ENCODE measurements at regions not wholly inside any gene's neighbourhood (a gene's known extent, or its start where the extent isn't known, plus 50 kb on each side); places are given as distances from the start of the nearest gene placed in this dataset.
"Not testable (repeated sequence)": the region's sequence is repeated elsewhere in the genome, so short reads cannot be mapped to it uniquely, and the experiment has no call there.

DNA sequence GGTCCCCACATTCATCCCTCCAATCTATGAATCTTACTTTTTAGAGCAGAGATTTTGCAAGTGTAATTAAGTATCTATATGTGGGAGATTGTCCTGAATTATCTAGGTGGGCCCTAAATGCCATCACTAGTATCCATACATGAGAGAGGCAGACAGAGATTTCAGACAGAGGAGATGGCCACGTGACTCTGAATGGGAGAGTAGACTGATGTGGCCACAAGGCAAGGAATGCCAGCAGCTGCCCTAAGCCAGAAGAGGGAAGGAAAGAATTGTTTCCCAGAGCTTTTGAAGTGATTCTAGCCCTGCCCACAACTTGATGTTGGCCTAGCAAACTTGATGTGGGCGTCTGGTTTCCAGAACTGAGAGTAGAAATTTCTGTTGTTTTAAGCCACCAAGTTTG is 90.1 kb upstream of the PCAT7 start:
- peaks cover 53% of the 10 kb centered on the region for H3K9me3 ChIP-seq (replicated peaks)

DNA sequence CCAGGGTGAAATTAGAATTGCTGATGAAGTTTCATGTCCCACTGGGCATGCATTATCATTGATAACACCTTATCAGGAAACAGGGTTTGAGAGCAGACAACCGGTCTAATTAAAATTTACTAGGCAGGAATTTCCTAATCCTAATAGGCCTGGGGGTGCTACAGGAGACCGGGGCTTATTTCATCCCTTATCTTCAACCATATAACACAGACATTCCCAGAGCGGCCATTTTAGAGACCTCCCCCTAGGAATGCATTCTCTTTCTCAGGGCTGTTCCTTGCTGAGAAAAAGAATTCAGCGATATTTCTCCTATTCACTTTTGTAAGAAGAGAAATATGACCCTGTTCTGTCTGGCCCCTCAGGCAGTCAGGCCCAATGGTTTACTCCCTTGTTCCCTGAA is 82.8 kb upstream of the PCAT7 start:
- intact Hi-C loops (cut with micrococcal nuclease); H3K4me3 ChIP-seq; H3K27ac ChIP-seq (replicated peaks); DNase-seq; H3K36me3 ChIP-seq; H3K4me1 ChIP-seq: not testable (repeated sequence)
- H3K27me3 ChIP-seq (ENCODE audit: low read depth) = peaks cover 19% of the 10 kb centered on the region
- H3K9me3 ChIP-seq (replicated peaks) = peaks cover 42% of the 10 kb centered on the region

More for the DNA sequence above, 90.1 kb upstream of the PCAT7 start:
- TF ChIP-seq, protein P1, sequence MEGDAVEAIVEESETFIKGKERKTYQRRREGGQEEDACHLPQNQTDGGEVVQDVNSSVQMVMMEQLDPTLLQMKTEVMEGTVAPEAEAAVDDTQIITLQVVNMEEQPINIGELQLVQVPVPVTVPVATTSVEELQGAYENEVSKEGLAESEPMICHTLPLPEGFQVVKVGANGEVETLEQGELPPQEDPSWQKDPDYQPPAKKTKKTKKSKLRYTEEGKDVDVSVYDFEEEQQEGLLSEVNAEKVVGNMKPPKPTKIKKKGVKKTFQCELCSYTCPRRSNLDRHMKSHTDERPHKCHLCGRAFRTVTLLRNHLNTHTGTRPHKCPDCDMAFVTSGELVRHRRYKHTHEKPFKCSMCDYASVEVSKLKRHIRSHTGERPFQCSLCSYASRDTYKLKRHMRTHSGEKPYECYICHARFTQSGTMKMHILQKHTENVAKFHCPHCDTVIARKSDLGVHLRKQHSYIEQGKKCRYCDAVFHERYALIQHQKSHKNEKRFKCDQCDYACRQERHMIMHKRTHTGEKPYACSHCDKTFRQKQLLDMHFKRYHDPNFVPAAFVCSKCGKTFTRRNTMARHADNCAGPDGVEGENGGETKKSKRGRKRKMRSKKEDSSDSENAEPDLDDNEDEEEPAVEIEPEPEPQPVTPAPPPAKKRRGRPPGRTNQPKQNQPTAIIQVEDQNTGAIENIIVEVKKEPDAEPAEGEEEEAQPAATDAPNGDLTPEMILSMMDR (IDR thresholded peaks at IDR 0.05; ENCODE audit: borderline replicate concordance) = no peak
- no peaks in the 10 kb centered on the region for H3K27me3 ChIP-seq (ENCODE audit: low read depth)
- H3K36me3 ChIP-seq = peaks cover 30% of the 10 kb centered on the region
- H3K4me1 ChIP-seq = no peaks in the 10 kb centered on the region
- no peak for DNase-seq
- no peak overlapping the region for H3K27ac ChIP-seq (replicated peaks)
- intact Hi-C loops (cut with micrococcal nuclease) = no loop called here
- no peak overlapping the region for H3K4me3 ChIP-seq

DNA sequence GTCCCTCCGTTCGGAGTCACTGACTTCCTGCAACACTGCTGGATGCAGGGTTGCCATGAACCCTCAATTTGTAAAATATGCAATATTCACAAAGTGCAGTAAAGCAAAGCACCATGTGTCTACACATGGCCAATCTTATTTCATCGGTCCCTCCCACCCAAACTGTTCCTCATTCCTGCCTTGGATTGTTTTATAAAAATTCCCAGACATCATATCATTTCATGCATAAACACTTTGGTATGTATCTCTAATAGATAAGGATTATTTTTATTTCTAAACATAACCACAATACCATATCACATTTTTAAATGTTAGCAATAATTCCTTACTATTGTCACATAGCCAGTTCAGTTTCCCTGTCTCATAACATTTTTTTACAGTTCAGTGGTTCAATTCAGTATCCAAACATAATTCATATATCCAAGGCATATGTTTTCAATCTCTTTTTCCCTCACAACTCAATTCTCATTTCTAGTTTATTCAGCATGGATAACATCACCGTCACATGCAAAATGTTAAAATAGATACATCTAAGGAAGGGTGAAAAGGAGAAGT is 82.0 kb upstream of the PCAT7 start:
- H3K4me3 ChIP-seq = no peak overlapping the region
- no peak overlapping the region for H3K27ac ChIP-seq (replicated peaks)
- TF ChIP-seq, protein P1 (IDR thresholded peaks at IDR 0.05; ENCODE audit: borderline replicate concordance) = no peak
- intact Hi-C loops (cut with micrococcal nuclease) = no loop called here
- H3K4me1 ChIP-seq = no peaks in the 10 kb centered on the region
- H3K9me3 ChIP-seq (replicated peaks) = peaks cover 40% of the 10 kb centered on the region
- peaks cover 19% of the 10 kb centered on the region for H3K27me3 ChIP-seq (ENCODE audit: low read depth)
- no peak for DNase-seq
- no peaks in the 10 kb centered on the region for H3K36me3 ChIP-seq

DNA sequence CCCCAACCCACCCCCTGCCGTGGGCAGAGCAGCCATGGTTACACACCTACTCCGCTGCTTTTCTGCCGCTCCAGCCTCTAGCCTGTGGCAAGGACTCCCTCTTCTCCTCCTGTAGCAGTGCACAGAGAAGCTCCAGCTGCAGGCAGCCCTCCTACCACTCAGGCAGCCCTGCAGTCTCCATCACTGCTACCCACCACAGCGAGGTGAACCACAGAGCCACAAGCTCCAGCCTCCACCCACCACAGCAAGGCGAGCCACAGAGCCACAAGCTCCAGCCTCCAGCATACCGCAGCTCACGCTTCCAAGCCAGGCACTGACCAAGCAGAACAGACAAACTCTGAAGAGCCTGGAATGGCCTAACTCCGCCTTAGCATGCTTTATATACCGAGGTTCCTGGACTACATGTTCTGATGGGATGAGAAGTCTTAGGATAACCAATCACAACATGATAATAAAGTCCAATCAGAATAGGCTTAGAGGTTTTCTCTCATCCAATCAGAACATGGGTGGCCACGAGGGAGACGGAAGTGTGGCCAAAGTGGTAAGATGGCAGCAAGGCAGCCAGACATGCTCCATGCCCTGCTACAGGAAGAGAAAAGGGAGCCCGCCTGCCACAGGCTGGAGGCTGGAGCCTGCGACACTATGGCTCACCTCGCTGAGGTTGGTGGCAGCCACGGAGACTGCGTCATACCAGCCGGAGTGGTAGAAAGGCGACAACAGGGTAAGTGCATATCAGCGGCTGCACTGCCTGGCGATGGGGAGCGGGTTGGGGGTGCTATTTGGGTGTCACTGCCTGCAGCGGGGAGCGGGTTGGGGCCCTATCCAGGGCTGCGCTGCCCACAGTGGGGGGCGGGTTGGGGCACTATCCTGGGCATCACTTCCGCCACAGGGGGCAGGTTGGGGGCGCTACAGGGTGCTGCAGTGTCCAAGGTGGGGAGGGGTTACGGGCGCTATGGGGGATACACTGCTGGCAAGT is 75.8 kb upstream of the PCAT7 start:
- H3K36me3 ChIP-seq = no peaks in the 10 kb centered on the region
- intact Hi-C loops (cut with micrococcal nuclease) = no loop called here
- peaks cover 15% of the 10 kb centered on the region for H3K27me3 ChIP-seq (ENCODE audit: low read depth)
- DNase-seq = no peak
- H3K4me3 ChIP-seq = no peak overlapping the region
- no peaks in the 10 kb centered on the region for H3K4me1 ChIP-seq
- no peak overlapping the region for H3K27ac ChIP-seq (replicated peaks)
- TF ChIP-seq, protein P1 (IDR thresholded peaks at IDR 0.05; ENCODE audit: borderline replicate concordance) = no peak
- peaks cover 8% of the 10 kb centered on the region for H3K9me3 ChIP-seq (replicated peaks)

DNA sequence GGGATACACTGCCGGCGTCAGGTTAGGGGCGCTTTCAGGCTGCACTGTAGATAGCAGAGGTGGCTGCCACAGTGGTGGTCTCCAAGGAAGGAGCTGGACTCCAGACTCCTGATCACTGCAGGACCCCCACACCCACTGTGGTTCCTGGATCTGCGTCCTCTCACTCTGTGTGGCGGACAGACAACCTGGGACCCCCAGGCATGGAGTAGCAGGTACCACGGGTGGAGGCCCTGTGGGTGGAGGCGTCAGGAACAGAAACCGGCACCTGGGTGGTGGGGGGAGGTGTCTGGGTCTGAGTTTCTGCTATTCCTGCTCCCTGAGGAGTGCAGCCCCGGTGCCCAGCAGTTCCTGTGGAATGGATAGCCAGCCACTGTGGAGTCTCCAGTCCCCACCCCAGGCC is 75.1 kb upstream of the PCAT7 start:
- TF ChIP-seq, protein P1 (IDR thresholded peaks at IDR 0.05; ENCODE audit: borderline replicate concordance) = no peak
- no peak overlapping the region for H3K4me3 ChIP-seq

DNA sequence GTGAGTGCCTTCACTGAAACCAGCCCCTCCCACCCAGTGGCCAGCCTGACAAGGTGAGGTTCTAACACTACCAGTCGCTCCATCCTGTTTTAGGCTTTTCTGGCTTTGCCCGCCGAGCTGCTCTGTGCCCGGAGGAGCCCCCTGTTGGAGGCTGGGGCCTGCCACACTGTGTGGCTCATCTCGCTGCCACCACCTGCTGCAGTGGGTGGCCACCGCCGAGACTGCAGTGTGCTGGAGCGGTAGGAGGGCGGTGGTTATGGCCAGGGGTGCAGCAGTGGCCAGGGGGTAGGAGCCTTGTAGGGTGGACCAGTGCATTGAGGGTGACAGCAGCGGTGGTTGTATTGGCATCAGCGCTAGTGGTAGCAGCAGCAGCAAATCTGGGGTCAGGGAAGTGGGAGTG is 74.7 kb upstream of the PCAT7 start:
- no peak overlapping the region for H3K27ac ChIP-seq (replicated peaks)
- no peaks in the 10 kb centered on the region for H3K4me1 ChIP-seq
- intact Hi-C loops (cut with micrococcal nuclease) = no loop called here
- no peak overlapping the region for H3K4me3 ChIP-seq
- H3K36me3 ChIP-seq = no peaks in the 10 kb centered on the region
- peaks cover 8% of the 10 kb centered on the region for H3K9me3 ChIP-seq (replicated peaks)
- DNase-seq = no peak
- TF ChIP-seq, protein P1 (IDR thresholded peaks at IDR 0.05; ENCODE audit: borderline replicate concordance) = no peak
- peaks cover 5% of the 10 kb centered on the region for H3K27me3 ChIP-seq (ENCODE audit: low read depth)

More for the DNA sequence above, 75.1 kb upstream of the PCAT7 start:
- intact Hi-C loops (cut with micrococcal nuclease) = no loop called here
- no peak overlapping the region for H3K27ac ChIP-seq (replicated peaks)
- H3K9me3 ChIP-seq (replicated peaks) = peaks cover 8% of the 10 kb centered on the region
- no peak for DNase-seq
- peaks cover 8% of the 10 kb centered on the region for H3K27me3 ChIP-seq (ENCODE audit: low read depth)
- H3K36me3 ChIP-seq = no peaks in the 10 kb centered on the region
- H3K4me1 ChIP-seq = no peaks in the 10 kb centered on the region

Data from left ventricle myocardium inferior (tissue), 1 donor.